ENCODE measurements at regions not wholly inside any gene's neighbourhood (a gene's known extent, or its start where the extent isn't known, plus 50 kb on each side); places are given as distances from the start of the nearest gene placed in this dataset.

DNA sequence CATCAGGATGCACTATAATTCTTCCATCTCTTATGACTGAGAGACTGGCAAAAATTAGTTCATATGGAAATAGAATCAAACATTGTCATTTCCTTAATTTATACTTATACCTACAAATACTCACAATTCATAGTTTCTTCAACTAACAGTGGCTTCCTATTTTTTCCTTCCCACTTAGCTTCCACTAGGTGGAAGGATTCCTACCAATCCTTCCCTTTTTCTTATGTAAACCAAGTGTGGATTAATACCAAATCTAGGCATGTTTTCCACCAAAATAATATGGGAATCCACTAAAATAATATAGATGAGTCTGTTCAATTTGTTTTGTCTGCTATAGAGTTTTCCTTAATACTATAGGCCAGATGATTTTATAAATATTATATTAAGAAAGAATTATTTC is 1537.1 kb downstream of the PLA2G4A start:
- H3K27me3 ChIP-seq (replicated peaks; ENCODE audit: control insufficient read depth, insufficient read depth, low read length) = no peaks in the 10 kb centered on the region
- TF ChIP-seq, protein P1, sequence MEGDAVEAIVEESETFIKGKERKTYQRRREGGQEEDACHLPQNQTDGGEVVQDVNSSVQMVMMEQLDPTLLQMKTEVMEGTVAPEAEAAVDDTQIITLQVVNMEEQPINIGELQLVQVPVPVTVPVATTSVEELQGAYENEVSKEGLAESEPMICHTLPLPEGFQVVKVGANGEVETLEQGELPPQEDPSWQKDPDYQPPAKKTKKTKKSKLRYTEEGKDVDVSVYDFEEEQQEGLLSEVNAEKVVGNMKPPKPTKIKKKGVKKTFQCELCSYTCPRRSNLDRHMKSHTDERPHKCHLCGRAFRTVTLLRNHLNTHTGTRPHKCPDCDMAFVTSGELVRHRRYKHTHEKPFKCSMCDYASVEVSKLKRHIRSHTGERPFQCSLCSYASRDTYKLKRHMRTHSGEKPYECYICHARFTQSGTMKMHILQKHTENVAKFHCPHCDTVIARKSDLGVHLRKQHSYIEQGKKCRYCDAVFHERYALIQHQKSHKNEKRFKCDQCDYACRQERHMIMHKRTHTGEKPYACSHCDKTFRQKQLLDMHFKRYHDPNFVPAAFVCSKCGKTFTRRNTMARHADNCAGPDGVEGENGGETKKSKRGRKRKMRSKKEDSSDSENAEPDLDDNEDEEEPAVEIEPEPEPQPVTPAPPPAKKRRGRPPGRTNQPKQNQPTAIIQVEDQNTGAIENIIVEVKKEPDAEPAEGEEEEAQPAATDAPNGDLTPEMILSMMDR (IDR thresholded peaks at IDR 0.05; ENCODE audit: insufficient read depth, low read length, poor library complexity, severe bottlenecking) = no peak
- H3K36me3 ChIP-seq (ENCODE audit: control insufficient read depth, insufficient read depth, low read length) = no peaks in the 10 kb centered on the region
- DNase-seq (ENCODE audit: extremely low read depth, insufficient read length) = no peak
- H3K4me3 ChIP-seq (replicated peaks; ENCODE audit: low read depth, low read length) = no peak overlapping the region

DNA sequence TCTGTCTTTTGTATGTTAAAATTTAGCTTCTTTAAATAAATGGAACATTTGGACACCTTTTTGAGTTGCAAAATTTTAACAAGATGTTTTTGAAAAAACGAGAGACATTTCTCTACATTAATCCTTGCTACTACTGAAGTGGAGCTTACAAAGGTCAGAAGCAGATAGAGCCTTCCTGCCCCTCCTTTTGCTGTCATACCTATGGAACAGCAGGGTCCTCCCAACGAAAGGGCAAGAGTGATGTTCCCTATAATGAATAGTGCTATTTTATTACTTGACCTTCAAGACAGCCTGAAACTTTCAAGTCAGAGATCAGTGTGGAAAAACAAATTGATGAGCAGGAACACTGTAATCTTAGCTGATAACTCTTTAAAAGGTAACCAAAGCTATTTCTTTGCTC is 1538.9 kb downstream of the PLA2G4A start:
- TF ChIP-seq, protein P1 (IDR thresholded peaks at IDR 0.05; ENCODE audit: insufficient read depth, low read length, poor library complexity, severe bottlenecking) = no peak
- no peaks in the 10 kb centered on the region for H3K36me3 ChIP-seq (ENCODE audit: control insufficient read depth, insufficient read depth, low read length)
- H3K4me3 ChIP-seq (replicated peaks; ENCODE audit: low read depth, low read length) = no peak overlapping the region
- H3K27me3 ChIP-seq (replicated peaks; ENCODE audit: control insufficient read depth, insufficient read depth, low read length) = no peaks in the 10 kb centered on the region
- DNase-seq (ENCODE audit: extremely low read depth, insufficient read length) = no peak

DNA sequence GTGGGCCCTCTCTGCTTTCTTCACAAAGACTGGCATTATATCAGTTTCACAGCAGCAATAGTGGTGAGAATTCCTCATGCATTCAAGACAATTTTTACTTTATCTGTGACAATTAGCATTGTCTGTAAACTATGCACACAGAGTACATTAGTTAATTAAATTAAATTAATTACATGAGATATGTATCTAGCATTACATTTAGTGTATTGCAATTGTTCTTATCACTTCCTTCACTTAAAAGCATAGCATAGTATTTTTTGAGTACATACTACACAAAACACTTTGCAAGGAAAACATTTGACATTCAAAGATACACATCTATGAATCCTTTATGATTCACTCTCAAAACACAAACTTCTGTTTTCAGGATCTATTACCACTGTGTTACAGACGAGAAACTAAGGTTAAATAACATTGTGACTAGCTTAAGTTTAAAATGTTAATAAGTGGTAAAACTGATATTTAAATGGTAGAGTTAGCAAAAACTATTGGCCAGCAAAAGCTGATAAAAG is 1542.6 kb downstream of the PLA2G4A start:
- TF ChIP-seq, protein P1 (IDR thresholded peaks at IDR 0.05; ENCODE audit: insufficient read depth, low read length, poor library complexity, severe bottlenecking) = no peak
- Histone ChIP-seq H3K4me3 (replicated peaks; ENCODE audit: low read depth, low read length) (no peak overlapping the region), H3K36me3 (ENCODE audit: control insufficient read depth, insufficient read depth, low read length) (no peaks in the 10 kb centered on the region), H3K27me3 (replicated peaks; ENCODE audit: control insufficient read depth, insufficient read depth, low read length) (no peaks in the 10 kb centered on the region)
- no peak for DNase-seq (ENCODE audit: extremely low read depth, insufficient read length)

DNA sequence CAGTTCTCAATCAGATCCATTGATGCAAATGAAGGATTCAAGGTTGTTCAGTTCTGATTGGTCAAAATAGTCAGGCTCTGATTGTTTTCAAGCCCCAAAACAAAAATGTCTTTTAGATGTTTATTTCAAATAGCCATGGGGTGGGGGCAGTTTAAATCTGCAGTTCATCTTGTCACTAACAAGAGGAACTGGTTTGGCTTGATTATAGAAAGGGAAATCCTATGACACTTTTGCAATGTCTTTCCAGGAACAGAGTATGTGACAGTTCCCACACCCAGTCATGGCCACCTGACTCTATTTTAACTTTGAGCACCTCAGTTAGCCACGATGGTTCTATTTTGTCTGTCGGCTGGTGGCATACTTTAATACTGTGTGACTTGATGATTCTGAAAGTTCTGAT is 1544.1 kb downstream of the PLA2G4A start:
- H3K27me3 ChIP-seq (replicated peaks; ENCODE audit: control insufficient read depth, insufficient read depth, low read length) = no peaks in the 10 kb centered on the region
- H3K4me3 ChIP-seq (replicated peaks; ENCODE audit: low read depth, low read length) = no peak overlapping the region
- TF ChIP-seq, protein P1 (IDR thresholded peaks at IDR 0.05; ENCODE audit: insufficient read depth, low read length, poor library complexity, severe bottlenecking) = no peak
- H3K36me3 ChIP-seq (ENCODE audit: control insufficient read depth, insufficient read depth, low read length) = no peaks in the 10 kb centered on the region
- no peak for DNase-seq (ENCODE audit: extremely low read depth, insufficient read length)

DNA sequence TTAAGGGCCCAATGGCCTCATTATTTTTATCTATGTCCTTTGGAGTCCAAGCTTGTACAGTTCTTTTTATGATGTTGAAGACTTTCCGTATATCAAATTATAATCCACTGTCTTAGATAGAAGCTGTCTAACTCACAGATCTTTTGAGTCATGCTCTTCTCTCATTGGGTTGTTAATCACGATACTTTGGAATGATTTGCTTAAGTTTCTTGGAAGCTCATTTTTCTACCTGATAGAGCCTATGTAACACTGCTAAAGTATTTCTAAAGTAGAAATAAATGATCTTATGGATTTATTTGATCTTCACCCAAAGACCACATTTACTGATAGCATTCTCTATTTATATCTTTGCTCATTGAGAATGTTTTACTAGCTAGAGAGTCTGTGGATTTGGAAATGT is 1554.1 kb downstream of the PLA2G4A start:
- DNase-seq (ENCODE audit: extremely low read depth, insufficient read length) = no peak
- Histone ChIP-seq H3K4me3 (replicated peaks; ENCODE audit: low read depth, low read length) (no peak overlapping the region), H3K27me3 (replicated peaks; ENCODE audit: control insufficient read depth, insufficient read depth, low read length) (no peaks in the 10 kb centered on the region), H3K36me3 (ENCODE audit: control insufficient read depth, insufficient read depth, low read length) (no peaks in the 10 kb centered on the region)
- TF ChIP-seq, protein P1 (IDR thresholded peaks at IDR 0.05; ENCODE audit: insufficient read depth, low read length, poor library complexity, severe bottlenecking) = no peak

DNA sequence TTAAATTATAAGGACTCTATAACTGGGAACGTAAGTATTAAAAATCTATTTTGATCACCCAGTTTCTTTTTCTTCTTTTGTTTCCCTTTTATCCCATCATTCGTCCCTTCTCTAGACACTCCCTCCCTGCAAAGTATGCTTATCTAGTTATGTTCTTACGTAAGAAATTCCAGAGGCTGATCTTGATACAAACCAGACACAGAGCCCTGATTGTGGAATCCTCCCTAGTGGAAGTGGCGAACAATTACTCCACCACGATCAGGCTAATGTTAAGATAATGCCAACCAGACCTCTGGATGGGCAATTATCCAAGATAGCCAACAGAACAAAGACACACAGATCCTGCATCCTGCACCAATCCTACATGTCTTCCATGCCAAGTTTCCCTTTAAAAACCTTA is 1557.4 kb downstream of the PLA2G4A start:
- no peak overlapping the region for H3K4me3 ChIP-seq (replicated peaks; ENCODE audit: low read depth, low read length)
- TF ChIP-seq, protein P1 (IDR thresholded peaks at IDR 0.05; ENCODE audit: insufficient read depth, low read length, poor library complexity, severe bottlenecking) = no peak
- no peaks in the 10 kb centered on the region for H3K27me3 ChIP-seq (replicated peaks; ENCODE audit: control insufficient read depth, insufficient read depth, low read length)
- no peaks in the 10 kb centered on the region for H3K36me3 ChIP-seq (ENCODE audit: control insufficient read depth, insufficient read depth, low read length)
- DNase-seq (ENCODE audit: extremely low read depth, insufficient read length) = no peak

Data from GM06990 (cell line).